GM12878 (cell line): ENCODE measurements at regions not wholly inside any gene's neighbourhood (a gene's known extent, or its start where the extent isn't known, plus 50 kb on each side); places are given as distances from the start of the nearest gene placed in this dataset.

Experiments
- EGR1 ChIP-seq, 2 experiments: IDR thresholded peaks; 1 replicate in 1 of 2; 2 replicates in 1 of 2; pipeline ENCODE4 v1.6.1; 2011 to 2012; ENCODE audit warnings: low read depth in 2 of 2, low read length in 2 of 2, borderline replicate concordance in 1 of 2, mild to moderate bottlenecking in 1 of 2, moderate library complexity in 1 of 2
- TF ChIP-seq, protein P1 (sequence below): IDR thresholded peaks from 2 replicates; pipeline ENCODE4 v1.6.1; 2011; ENCODE audit warnings: mild to moderate bottlenecking, low read depth, low read length, moderate library complexity; ENCODE audit not compliant: insufficient replicate concordance

GRCh38 chr15:27683121-27683520 lies 416.0 kb downstream of the OCA2 start:
- TF ChIP-seq, protein P1, sequence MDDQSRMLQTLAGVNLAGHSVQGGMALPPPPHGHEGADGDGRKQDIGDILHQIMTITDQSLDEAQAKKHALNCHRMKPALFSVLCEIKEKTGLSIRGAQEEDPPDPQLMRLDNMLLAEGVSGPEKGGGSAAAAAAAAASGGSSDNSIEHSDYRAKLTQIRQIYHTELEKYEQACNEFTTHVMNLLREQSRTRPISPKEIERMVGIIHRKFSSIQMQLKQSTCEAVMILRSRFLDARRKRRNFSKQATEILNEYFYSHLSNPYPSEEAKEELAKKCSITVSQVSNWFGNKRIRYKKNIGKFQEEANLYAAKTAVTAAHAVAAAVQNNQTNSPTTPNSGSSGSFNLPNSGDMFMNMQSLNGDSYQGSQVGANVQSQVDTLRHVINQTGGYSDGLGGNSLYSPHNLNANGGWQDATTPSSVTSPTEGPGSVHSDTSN, result no peak
- no peak for TF ChIP-seq EGR1 (IDR thresholded peaks at IDR 0.05; ENCODE audit: borderline replicate concordance in 1 of 2, low read depth in 2 of 2, low read length in 2 of 2)
